GM18909 (cell line): ENCODE measurements at regions not wholly inside any gene's neighbourhood (a gene's known extent, or its start where the extent isn't known, plus 50 kb on each side); places are given as distances from the start of the nearest gene placed in this dataset.
"Not testable (repeated sequence)": the region's sequence is repeated elsewhere in the genome, so short reads cannot be mapped to it uniquely, and the experiment has no call there.

Experiments
- ATAC-seq: cut with Tn5 transposase; IDR thresholded peaks from one replicate; pipeline ENCODE4 v1.9.1; 2021; ENCODE audit warnings: mild to moderate bottlenecking; ENCODE audit not compliant: unreplicated experiment, poor library complexity

GRCh38 chr7:36055207-36055606, 97.8 kb upstream of the EEPD1 start:
- no peak for ATAC-seq

DNA sequence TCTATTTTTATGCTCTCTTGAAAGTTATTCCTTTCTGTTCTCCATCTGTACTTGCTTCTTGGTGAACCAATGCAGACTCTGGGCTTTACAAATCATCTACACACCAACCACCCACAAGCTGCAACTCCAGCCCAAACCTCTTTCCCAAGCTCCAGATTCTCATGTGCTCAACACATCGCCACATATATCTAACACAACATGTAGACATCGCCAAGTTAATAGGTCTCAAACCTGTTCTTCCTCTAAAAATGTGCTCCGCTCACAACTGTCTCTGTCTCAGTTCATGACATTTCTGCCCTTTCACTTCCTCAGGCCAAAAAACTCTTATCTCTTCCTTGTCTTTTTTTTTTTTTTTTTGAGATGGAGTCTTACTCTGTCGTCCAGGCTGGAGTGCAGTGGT, 95.7 kb upstream of the EEPD1 start:
- ATAC-seq: peak; percentile 56

DNA sequence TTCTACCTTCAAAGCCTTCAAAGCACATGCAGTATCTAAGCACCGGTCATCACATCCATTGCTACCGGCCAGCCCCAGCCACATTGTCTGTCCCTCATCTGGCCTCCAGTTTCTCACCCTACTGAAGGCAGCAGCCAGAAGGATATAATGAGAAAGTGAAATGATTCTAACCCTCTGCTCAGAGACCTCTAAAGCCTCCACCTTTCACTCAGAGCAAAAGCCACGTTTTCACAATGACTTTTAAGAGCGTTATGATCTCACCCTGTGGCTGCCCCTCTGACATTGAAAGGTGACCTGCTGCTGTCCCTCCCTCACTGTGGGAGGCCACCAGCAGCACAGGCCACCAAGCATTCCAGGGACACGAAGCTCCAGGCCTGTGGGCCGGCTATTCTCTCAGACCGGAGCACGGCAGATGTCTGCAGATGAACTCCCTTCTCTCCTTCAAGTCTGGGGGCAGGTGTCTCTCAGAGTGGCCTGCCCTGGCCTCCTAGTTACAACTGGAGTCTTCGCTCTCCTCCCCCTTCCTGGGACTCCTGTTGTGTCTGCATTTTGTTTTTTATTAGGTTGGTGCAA, 94.9 kb upstream of the EEPD1 start:
- ATAC-seq: peak; percentile 48

GRCh38 chr7:36060388-36060787, 92.7 kb upstream of the EEPD1 start:
- ATAC-seq: not testable (repeated sequence)

- no peak for ATAC-seq
Measured at GRCh38 chr7:36062154-36062815, 90.8 kb upstream of the EEPD1 start.

DNA sequence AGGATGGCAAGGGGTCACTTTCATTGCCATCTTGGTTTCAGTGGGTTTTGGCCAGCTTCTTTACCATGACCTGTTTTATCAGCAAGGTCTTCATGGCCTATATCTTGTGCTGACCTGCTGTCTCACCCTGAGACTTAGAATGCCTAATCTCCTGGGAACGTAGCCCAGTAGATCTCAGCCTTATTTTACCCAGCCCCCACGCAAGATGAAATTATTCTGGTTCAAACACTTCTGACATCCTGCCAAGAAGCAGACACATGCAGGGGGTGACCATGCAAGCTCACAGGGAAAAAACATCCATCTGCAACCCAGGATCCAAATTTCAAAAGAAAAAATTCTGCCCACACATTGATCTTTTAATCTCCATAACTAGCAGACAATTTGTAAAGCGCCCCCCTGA, 88.4 kb upstream of the EEPD1 start:
- ATAC-seq: no peak

DNA sequence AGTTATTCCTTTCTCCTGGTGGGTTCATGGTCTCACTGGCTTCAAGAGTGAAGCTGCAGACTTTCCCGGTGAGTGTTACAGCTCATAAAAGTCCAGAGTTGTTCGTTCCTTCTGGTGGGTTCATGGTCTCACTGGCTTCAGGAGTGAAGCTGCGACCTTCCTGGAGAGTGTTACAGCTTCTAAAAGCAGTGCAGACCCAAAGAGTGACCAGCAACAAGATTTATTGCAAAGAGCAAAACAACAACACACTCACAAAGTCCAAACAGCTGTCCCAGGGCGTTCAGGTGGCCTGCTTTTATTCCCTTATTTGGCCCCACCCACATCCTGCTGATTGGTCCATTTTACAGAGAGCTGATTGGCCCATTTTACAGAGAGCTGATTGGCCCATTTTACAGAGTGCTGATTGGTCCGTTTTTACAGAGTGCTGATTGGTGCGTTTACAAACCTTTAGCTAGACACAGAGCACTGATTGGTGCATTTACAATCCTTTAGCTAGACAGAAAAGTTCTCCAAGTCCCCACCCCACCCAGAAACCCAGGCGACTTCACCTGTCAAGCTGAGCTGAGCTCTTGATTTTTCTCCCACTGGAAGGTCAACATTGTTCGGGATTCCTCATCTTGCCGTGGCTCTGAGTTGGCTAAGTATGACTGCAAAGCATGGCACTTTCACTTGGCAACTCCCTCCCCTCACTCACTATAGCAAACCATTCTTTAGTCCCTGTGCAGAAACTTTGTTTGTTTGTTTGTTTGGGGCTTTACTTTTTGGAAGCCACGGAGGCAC, 87.3 kb upstream of the EEPD1 start:
- not testable (repeated sequence) for ATAC-seq

DNA sequence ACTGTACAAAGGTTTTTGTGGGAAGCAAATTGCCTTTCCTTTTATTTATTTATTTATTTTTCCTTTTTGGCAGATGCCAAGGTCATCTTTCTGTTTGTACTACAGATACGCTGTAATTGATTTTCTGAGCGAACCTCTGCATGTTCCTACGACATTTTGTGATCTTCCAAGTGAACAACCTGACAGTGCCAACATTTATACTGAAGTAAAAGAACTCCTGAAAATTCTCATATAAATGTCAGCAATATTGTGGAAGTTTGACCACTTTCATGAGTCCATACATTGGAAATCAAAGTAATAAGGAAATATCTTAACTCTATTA, 86.8 kb upstream of the EEPD1 start:
- ATAC-seq: no peak

DNA sequence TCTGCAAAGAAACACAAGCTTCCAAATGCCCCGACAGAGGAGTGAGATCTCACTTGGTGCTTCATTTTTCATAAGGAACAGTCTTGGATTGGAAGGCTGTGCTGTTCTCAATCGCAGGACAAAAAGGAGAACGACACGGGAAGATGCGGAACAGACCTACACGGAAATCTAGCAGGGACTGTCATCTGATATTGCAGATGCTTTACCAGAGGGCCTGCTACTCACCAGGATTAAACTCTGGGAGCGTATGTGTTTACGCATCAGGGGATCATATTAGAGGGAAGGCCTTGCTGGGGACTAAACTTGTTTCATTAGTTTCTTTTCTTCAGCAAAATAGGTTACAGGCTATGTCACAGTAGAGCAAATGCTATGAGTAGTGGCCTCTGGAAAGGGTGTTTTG, 82.8 kb upstream of the EEPD1 start:
- no peak for ATAC-seq

GRCh38 chr7:36071605-36072004, 81.4 kb upstream of the EEPD1 start:
- ATAC-seq: no peak

GRCh38 chr7:36072620-36073019, 80.4 kb upstream of the EEPD1 start:
- ATAC-seq: no peak

- no peak for ATAC-seq
Measured at GRCh38 chr7:36075561-36075960, 77.5 kb upstream of the EEPD1 start.

DNA sequence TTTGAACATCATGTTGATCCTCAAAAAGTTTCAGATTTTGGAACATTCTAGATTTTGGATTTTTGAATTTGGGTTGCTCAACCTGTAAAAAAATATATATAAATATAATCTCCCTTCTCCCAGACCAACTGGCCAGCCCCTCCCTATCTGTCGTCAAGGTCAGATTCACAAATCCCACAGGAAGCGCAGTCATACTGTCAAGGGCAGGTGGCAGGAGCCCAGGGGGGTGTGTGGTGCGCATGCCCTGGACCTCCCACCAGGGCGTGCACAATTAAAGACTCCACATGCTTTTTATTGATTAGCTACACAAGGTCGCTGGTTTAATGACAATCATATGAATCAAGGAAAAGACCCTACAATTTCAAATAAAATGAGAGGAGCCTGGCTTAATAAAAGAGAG, 77.0 kb upstream of the EEPD1 start:
- no peak for ATAC-seq

GRCh38 chr7:36078816-36079360, 74.2 kb upstream of the EEPD1 start:
- no peak for ATAC-seq

DNA sequence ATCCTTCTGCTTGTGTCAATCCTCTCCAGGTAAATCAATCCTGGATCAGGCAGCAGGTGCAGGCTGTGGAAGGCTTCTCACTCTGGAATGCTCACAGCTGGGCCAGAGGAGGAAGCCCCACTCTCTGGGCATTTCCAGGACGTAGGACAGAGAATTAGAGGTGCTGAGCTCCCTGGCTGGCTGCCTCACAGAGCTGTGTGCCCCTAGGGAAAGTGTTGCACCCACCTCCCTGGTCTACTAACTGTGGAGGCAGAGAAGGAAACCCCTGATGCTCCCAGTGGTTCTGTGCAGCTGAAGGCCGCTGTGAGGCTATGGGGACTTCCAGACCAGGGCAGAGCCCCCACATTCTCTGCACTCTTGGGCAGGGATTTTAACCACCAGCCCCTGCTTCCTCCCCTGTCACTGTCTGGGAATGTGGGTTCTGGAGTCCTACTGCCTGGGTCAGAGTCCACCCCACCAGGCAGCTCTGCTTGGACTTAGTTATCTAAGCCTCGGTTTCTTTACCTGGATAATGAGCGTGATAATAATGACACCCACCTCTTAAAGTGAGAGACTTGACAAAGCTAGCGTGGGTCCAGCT, 73.5 kb upstream of the EEPD1 start:
- ATAC-seq: no peak

GRCh38 chr7:36080843-36081242, 72.2 kb upstream of the EEPD1 start:
- no peak for ATAC-seq

DNA sequence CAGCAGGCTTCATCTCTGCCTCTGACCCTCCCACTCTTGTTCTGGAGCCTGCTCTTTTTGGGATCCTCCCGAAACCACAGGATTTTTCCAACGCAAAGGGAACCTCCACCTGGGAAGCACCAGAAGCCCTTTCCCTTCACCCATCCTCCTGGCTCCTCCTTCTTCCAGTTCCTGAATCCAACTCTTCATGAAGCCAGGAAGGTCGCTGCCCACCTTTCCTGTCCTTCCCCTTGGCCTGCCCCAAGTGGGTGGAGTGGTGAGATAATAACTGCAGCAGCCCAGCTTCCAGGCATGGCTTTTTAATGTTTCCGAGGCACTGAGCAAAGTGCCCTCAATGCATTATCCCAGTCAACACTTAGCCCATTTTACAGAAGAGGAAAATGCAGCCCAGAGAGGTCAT, 70.8 kb upstream of the EEPD1 start:
- ATAC-seq: no peak

DNA sequence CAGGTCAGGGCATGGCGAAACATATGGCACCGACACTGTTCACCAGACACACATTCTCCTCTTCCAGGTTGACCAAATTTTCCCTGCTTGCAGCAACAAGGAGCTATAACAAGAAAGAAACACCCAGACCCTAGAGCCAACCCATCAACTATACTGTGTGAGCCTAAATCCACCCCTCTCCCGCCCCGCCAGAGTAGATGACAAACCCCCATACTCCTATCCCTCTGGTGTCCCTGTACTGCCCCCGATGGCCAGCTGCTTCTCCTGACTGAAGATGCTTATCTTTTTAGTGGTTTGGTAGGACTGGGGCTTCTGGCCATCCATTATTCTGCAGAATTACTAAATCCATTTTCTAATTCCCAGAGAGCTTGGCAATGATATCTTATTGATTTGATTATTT, 70.1 kb upstream of the EEPD1 start:
- ATAC-seq: no peak

GRCh38 chr7:36083626-36084380, 69.3 kb upstream of the EEPD1 start:
- no peak for ATAC-seq

GRCh38 chr7:36084485-36085091, 68.5 kb upstream of the EEPD1 start:
- ATAC-seq: no peak
